ENCODE measurements at regions not wholly inside any gene's neighbourhood (a gene's known extent, or its start where the extent isn't known, plus 50 kb on each side); places are given as distances from the start of the nearest gene placed in this dataset.

GRCh38 chr20:10863337-10864060 is 189.7 kb upstream of the JAG1 start:
- no peak for DNase-seq (ENCODE audit: low spot score)

- no peak for DNase-seq (ENCODE audit: low spot score)
Observed at GRCh38 chr20:10864076-10864672, 190.4 kb upstream of the JAG1 start.

GRCh38 chr20:10868299-10868698 is 194.5 kb upstream of the JAG1 start:
- no peak for DNase-seq (ENCODE audit: low spot score)

GRCh38 chr20:10873026-10873425 is 199.2 kb upstream of the JAG1 start:
- no peak for DNase-seq (ENCODE audit: low spot score)

GRCh38 chr20:10875653-10876052 is 201.9 kb upstream of the JAG1 start:
- no peak for DNase-seq (ENCODE audit: low spot score)

GRCh38 chr20:10876558-10876957 is 202.8 kb upstream of the JAG1 start:
- no peak for DNase-seq (ENCODE audit: low spot score)

GRCh38 chr20:10877342-10877741 is 203.5 kb upstream of the JAG1 start:
- DNase-seq (ENCODE audit: low spot score) = no peak

GRCh38 chr20:10883166-10883565 is 209.4 kb upstream of the JAG1 start:
- DNase-seq (ENCODE audit: low spot score) = no peak

- no peak for DNase-seq (ENCODE audit: low spot score)
Observed at GRCh38 chr20:10893321-10893720, 219.5 kb upstream of the JAG1 start.

GRCh38 chr20:10897336-10897735 is 223.5 kb upstream of the JAG1 start:
- DNase-seq (ENCODE audit: low spot score) = no peak

GRCh38 chr20:10898552-10898951 is 224.8 kb upstream of the JAG1 start:
- no peak for DNase-seq (ENCODE audit: low spot score)

GRCh38 chr20:10902174-10902573 is 228.4 kb upstream of the JAG1 start:
- DNase-seq (ENCODE audit: low spot score) = no peak

GRCh38 chr20:10902576-10903282 is 228.9 kb upstream of the JAG1 start:
- DNase-seq (ENCODE audit: low spot score) = no peak

- no peak for DNase-seq (ENCODE audit: low spot score)
Observed at GRCh38 chr20:10906834-10907233, 233.0 kb upstream of the JAG1 start.

- no peak for DNase-seq (ENCODE audit: low spot score)
Observed at GRCh38 chr20:10909803-10910202, 236.0 kb upstream of the JAG1 start.

- DNase-seq (ENCODE audit: low spot score) = no peak
Observed at GRCh38 chr20:10910535-10911178, 236.9 kb upstream of the JAG1 start.

- DNase-seq (ENCODE audit: low spot score) = no peak
Observed at GRCh38 chr20:10911298-10911697, 237.5 kb upstream of the JAG1 start.

GRCh38 chr20:10915815-10916214 is 242.0 kb upstream of the JAG1 start:
- DNase-seq (ENCODE audit: low spot score) = no peak

GRCh38 chr20:10916312-10916711 is 242.5 kb upstream of the JAG1 start:
- DNase-seq (ENCODE audit: low spot score) = no peak

GRCh38 chr20:10917826-10918225 is 244.0 kb upstream of the JAG1 start:
- no peak for DNase-seq (ENCODE audit: low spot score)

- no peak for DNase-seq (ENCODE audit: low spot score)
Observed at GRCh38 chr20:10919396-10920140, 245.8 kb upstream of the JAG1 start.

GRCh38 chr20:10920396-10920795 is 246.6 kb upstream of the JAG1 start:
- no peak for DNase-seq (ENCODE audit: low spot score)
